ENCODE measurements at regions not wholly inside any gene's neighbourhood (a gene's known extent, or its start where the extent isn't known, plus 50 kb on each side); places are given as distances from the start of the nearest gene placed in this dataset.

GRCh38 chr21:24870633-24871032 lies 736.6 kb downstream of the MRPL39 start:
- no peak for DNase-seq
- Mint-ChIP-seq H3K27ac (no peak overlapping the region), H3K4me3 (no peak overlapping the region), H3K27me3 (no peaks in the 10 kb centered on the region), H3K4me1 (no peaks in the 10 kb centered on the region), H3K9me3 (no peaks in the 10 kb centered on the region), H3K36me3 (no peaks in the 10 kb centered on the region)
- ATAC-seq (ENCODE audit: low read depth): no peak
- POLR2A ChIA-PET: no interaction called here

GRCh38 chr21:24869862-24870261 lies 737.4 kb downstream of the MRPL39 start:
- Mint-ChIP-seq H3K4me1 (no peaks in the 10 kb centered on the region), H3K27me3 (no peaks in the 10 kb centered on the region), H3K36me3 (no peaks in the 10 kb centered on the region), H3K4me3 (no peak overlapping the region), H3K27ac (no peak overlapping the region), H3K9me3 (no peaks in the 10 kb centered on the region)
- DNase-seq (no peak), ATAC-seq (ENCODE audit: low read depth) (no peak)
- POLR2A ChIA-PET: no interaction called here

- POLR2A ChIA-PET: no interaction called here
- Mint-ChIP-seq H3K4me3 (no peak overlapping the region), H3K36me3 (no peaks in the 10 kb centered on the region), H3K27ac (no peak overlapping the region), H3K27me3 (no peaks in the 10 kb centered on the region), H3K4me1 (no peaks in the 10 kb centered on the region), H3K9me3 (no peaks in the 10 kb centered on the region)
- DNase-seq: no peak
- no peak for ATAC-seq (ENCODE audit: low read depth)
These were observed 739.2 kb downstream of the MRPL39 start for GRCh38 chr21:24868117-24868516.

- Mint-ChIP-seq H3K4me1 (no peaks in the 10 kb centered on the region), H3K9me3 (no peaks in the 10 kb centered on the region), H3K36me3 (no peaks in the 10 kb centered on the region), H3K27ac (no peak overlapping the region), H3K4me3 (no peak overlapping the region), H3K27me3 (no peaks in the 10 kb centered on the region)
- DNase-seq (no peak), ATAC-seq (ENCODE audit: low read depth) (no peak)
- POLR2A ChIA-PET: no interaction called here
These were observed 745.8 kb downstream of the MRPL39 start for GRCh38 chr21:24861471-24861870.

- Mint-ChIP-seq H3K36me3 (no peaks in the 10 kb centered on the region), H3K4me3 (no peak overlapping the region), H3K9me3 (peaks cover 3% of the 10 kb centered on the region), H3K27ac (no peak overlapping the region), H3K27me3 (no peaks in the 10 kb centered on the region), H3K4me1 (no peaks in the 10 kb centered on the region)
- POLR2A ChIA-PET: no interaction called here
- ATAC-seq (ENCODE audit: low read depth) (no peak), DNase-seq (no peak)
These were observed 751.0 kb downstream of the MRPL39 start for GRCh38 chr21:24856326-24856725.

GRCh38 chr21:24852610-24853195 lies 754.6 kb downstream of the MRPL39 start:
- no peak overlapping the region for H3K4me3 Mint-ChIP-seq
- H3K27me3 Mint-ChIP-seq: no peaks in the 10 kb centered on the region
- H3K36me3 Mint-ChIP-seq: no peaks in the 10 kb centered on the region
- peaks cover 7% of the 10 kb centered on the region for H3K9me3 Mint-ChIP-seq
- H3K4me1 Mint-ChIP-seq: no peaks in the 10 kb centered on the region
- H3K27ac Mint-ChIP-seq: no peak overlapping the region
- POLR2A ChIA-PET: no interaction called here
- ATAC-seq (ENCODE audit: low read depth) (no peak), DNase-seq (no peak)

GRCh38 chr21:24850121-24850520 lies 757.2 kb downstream of the MRPL39 start:
- Mint-ChIP-seq H3K36me3 (no peaks in the 10 kb centered on the region), H3K9me3 (peaks cover 7% of the 10 kb centered on the region), H3K4me1 (no peaks in the 10 kb centered on the region), H3K27me3 (no peaks in the 10 kb centered on the region), H3K27ac (no peak overlapping the region), H3K4me3 (no peak overlapping the region)
- DNase-seq: no peak
- POLR2A ChIA-PET: no interaction called here
- ATAC-seq (ENCODE audit: low read depth): no peak

- DNase-seq (no peak), ATAC-seq (ENCODE audit: low read depth) (no peak)
- Mint-ChIP-seq H3K27me3 (no peaks in the 10 kb centered on the region), H3K36me3 (no peaks in the 10 kb centered on the region), H3K4me3 (no peak overlapping the region), H3K9me3 (peaks cover 3% of the 10 kb centered on the region), H3K4me1 (no peaks in the 10 kb centered on the region), H3K27ac (no peak overlapping the region)
- POLR2A ChIA-PET: no interaction called here
These were observed 762.6 kb downstream of the MRPL39 start for GRCh38 chr21:24844671-24845070.

- no peaks in the 10 kb centered on the region for H3K4me1 Mint-ChIP-seq
- H3K27ac Mint-ChIP-seq: no peak overlapping the region
- POLR2A ChIA-PET: no interaction called here
- H3K36me3 Mint-ChIP-seq: no peaks in the 10 kb centered on the region
- ATAC-seq (ENCODE audit: low read depth): no peak
- DNase-seq: no peak
- H3K27me3 Mint-ChIP-seq: no peaks in the 10 kb centered on the region
- H3K4me3 Mint-ChIP-seq: no peak overlapping the region
- H3K9me3 Mint-ChIP-seq: peaks cover 3% of the 10 kb centered on the region
These were observed 767.0 kb downstream of the MRPL39 start for GRCh38 chr21:24840287-24840686.

GRCh38 chr21:24832961-24833360 lies 774.3 kb downstream of the MRPL39 start:
- DNase-seq: no peak
- H3K4me1 Mint-ChIP-seq: no peaks in the 10 kb centered on the region
- no peak for ATAC-seq (ENCODE audit: low read depth)
- H3K27me3 Mint-ChIP-seq: no peaks in the 10 kb centered on the region
- H3K9me3 Mint-ChIP-seq: no peaks in the 10 kb centered on the region
- POLR2A ChIA-PET: no interaction called here
- H3K4me3 Mint-ChIP-seq: no peak overlapping the region
- no peaks in the 10 kb centered on the region for H3K36me3 Mint-ChIP-seq
- no peak overlapping the region for H3K27ac Mint-ChIP-seq

GRCh38 chr21:24829397-24829796 lies 777.9 kb downstream of the MRPL39 start:
- H3K4me3 Mint-ChIP-seq: no peak overlapping the region
- no peaks in the 10 kb centered on the region for H3K36me3 Mint-ChIP-seq
- H3K9me3 Mint-ChIP-seq: no peaks in the 10 kb centered on the region
- POLR2A ChIA-PET: no interaction called here
- ATAC-seq (ENCODE audit: low read depth): no peak
- H3K4me1 Mint-ChIP-seq: no peaks in the 10 kb centered on the region
- no peak for DNase-seq
- no peak overlapping the region for H3K27ac Mint-ChIP-seq
- H3K27me3 Mint-ChIP-seq: no peaks in the 10 kb centered on the region

- no peak for DNase-seq
- H3K4me1 Mint-ChIP-seq: no peaks in the 10 kb centered on the region
- no peak overlapping the region for H3K27ac Mint-ChIP-seq
- no peaks in the 10 kb centered on the region for H3K27me3 Mint-ChIP-seq
- POLR2A ChIA-PET: no interaction called here
- no peak for ATAC-seq (ENCODE audit: low read depth)
- H3K36me3 Mint-ChIP-seq: no peaks in the 10 kb centered on the region
- H3K9me3 Mint-ChIP-seq: no peaks in the 10 kb centered on the region
- H3K4me3 Mint-ChIP-seq: no peak overlapping the region
These were observed 780.5 kb downstream of the MRPL39 start for GRCh38 chr21:24826822-24827221.

GRCh38 chr21:24825348-24825747 lies 781.9 kb downstream of the MRPL39 start:
- ATAC-seq (ENCODE audit: low read depth) (no peak), DNase-seq (no peak)
- Mint-ChIP-seq H3K4me3 (no peak overlapping the region), H3K9me3 (no peaks in the 10 kb centered on the region), H3K27ac (no peak overlapping the region), H3K27me3 (no peaks in the 10 kb centered on the region), H3K36me3 (no peaks in the 10 kb centered on the region), H3K4me1 (no peaks in the 10 kb centered on the region)
- POLR2A ChIA-PET: no interaction called here

- POLR2A ChIA-PET: no interaction called here
- H3K27ac Mint-ChIP-seq: no peak overlapping the region
- H3K27me3 Mint-ChIP-seq: no peaks in the 10 kb centered on the region
- ATAC-seq (ENCODE audit: low read depth): no peak
- DNase-seq: no peak
- H3K4me1 Mint-ChIP-seq: no peaks in the 10 kb centered on the region
- H3K36me3 Mint-ChIP-seq: no peaks in the 10 kb centered on the region
- no peaks in the 10 kb centered on the region for H3K9me3 Mint-ChIP-seq
- H3K4me3 Mint-ChIP-seq: no peak overlapping the region
These were observed 783.1 kb downstream of the MRPL39 start for GRCh38 chr21:24824209-24824608.

- H3K4me3 Mint-ChIP-seq: no peak overlapping the region
- no peaks in the 10 kb centered on the region for H3K9me3 Mint-ChIP-seq
- no peaks in the 10 kb centered on the region for H3K27me3 Mint-ChIP-seq
- no peak overlapping the region for H3K27ac Mint-ChIP-seq
- ATAC-seq (ENCODE audit: low read depth): no peak
- no peak for DNase-seq
- no peaks in the 10 kb centered on the region for H3K4me1 Mint-ChIP-seq
- no peaks in the 10 kb centered on the region for H3K36me3 Mint-ChIP-seq
- POLR2A ChIA-PET: no interaction called here
These were observed 784.0 kb downstream of the MRPL39 start for GRCh38 chr21:24823247-24823646.

All from activated naive CD8-positive, alpha-beta T cell treated with anti-CD3 and anti-CD28 coated beads, Interleukin-2, amount 10 ng/mL, durations not matched to agents 7 days and 5 days (primary cell).